HG03521 (cell line): ENCODE measurements at regions not wholly inside any gene's neighbourhood (a gene's known extent, or its start where the extent isn't known, plus 50 kb on each side); places are given as distances from the start of the nearest gene placed in this dataset.

Source experiments
- ATAC-seq: cut with Tn5 transposase; IDR thresholded peaks from one replicate; pipeline ENCODE4 v1.9.1; 2021; ENCODE audit warnings: mild to moderate bottlenecking, moderate library complexity; ENCODE audit not compliant: unreplicated experiment

- no peak for ATAC-seq
These were observed 661.0 kb downstream of the RPS29 start for GRCh38 chr14:48925184-48925583.

GRCh38 chr14:48914921-48915320 lies 671.3 kb downstream of the RPS29 start:
- ATAC-seq, result no peak

GRCh38 chr14:48914382-48914781 lies 671.8 kb downstream of the RPS29 start:
- ATAC-seq, result no peak

- ATAC-seq, result no peak
These were observed 685.6 kb downstream of the RPS29 start for GRCh38 chr14:48900565-48900964.

GRCh38 chr14:48890333-48890732 lies 695.8 kb downstream of the RPS29 start:
- ATAC-seq, result no peak

GRCh38 chr14:48876806-48877340 lies 709.3 kb downstream of the RPS29 start:
- no peak for ATAC-seq

- ATAC-seq, result no peak
These were observed 711.5 kb downstream of the RPS29 start for GRCh38 chr14:48874711-48875110.

GRCh38 chr14:48857366-48857765 lies 728.8 kb downstream of the RPS29 start:
- no peak for ATAC-seq

- ATAC-seq, result no peak
These were observed 733.0 kb downstream of the RPS29 start for GRCh38 chr14:48853159-48853558.

- ATAC-seq, result no peak
These were observed 736.3 kb downstream of the RPS29 start for GRCh38 chr14:48849741-48850322.

- no peak for ATAC-seq
These were observed 743.4 kb downstream of the RPS29 start for GRCh38 chr14:48842785-48843184.

- ATAC-seq, result no peak
These were observed 760.1 kb downstream of the RPS29 start for GRCh38 chr14:48826058-48826457.

- ATAC-seq, result no peak
These were observed 771.6 kb downstream of the RPS29 start for GRCh38 chr14:48814562-48814961.

- ATAC-seq, result no peak
These were observed 780.9 kb downstream of the RPS29 start for GRCh38 chr14:48805315-48805714.

- ATAC-seq, result no peak
These were observed 793.7 kb downstream of the RPS29 start for GRCh38 chr14:48792376-48793024.

GRCh38 chr14:48788771-48789170 lies 797.4 kb downstream of the RPS29 start:
- no peak for ATAC-seq

- no peak for ATAC-seq
These were observed 799.7 kb downstream of the RPS29 start for GRCh38 chr14:48786498-48786897.

- ATAC-seq, result no peak
These were observed 814.5 kb downstream of the RPS29 start for GRCh38 chr14:48771717-48772116.

GRCh38 chr14:48751293-48751692 lies 834.9 kb downstream of the RPS29 start:
- ATAC-seq, result no peak

GRCh38 chr14:48748151-48748675 lies 838.0 kb downstream of the RPS29 start:
- no peak for ATAC-seq

- no peak for ATAC-seq
These were observed 838.6 kb downstream of the RPS29 start for GRCh38 chr14:48747561-48748089.

GRCh38 chr14:48744202-48744601 lies 842.0 kb downstream of the RPS29 start:
- ATAC-seq, result no peak
